Thyroid gland (tissue), 4 donors: ENCODE measurements at regions not wholly inside any gene's neighbourhood (a gene's known extent, or its start where the extent isn't known, plus 50 kb on each side); places are given as distances from the start of the nearest gene placed in this dataset.

Experiments used
- CTCF ChIP-seq, 6 experiments: fragments of 200-600 bp in 3 of 6; fragments of 450-650 bp in 3 of 6; sonication (generic) in 3 of 6; IDR thresholded peaks; one replicate each; pipeline ENCODE4 v1.5.1; 2016 to 2019; ENCODE audit warnings: antibody characterized with exemption in 6 of 6, mild to moderate bottlenecking in 2 of 6, inconsistent platforms in 1 of 6, moderate library complexity in 1 of 6
- POLR2A ChIP-seq, 2 donors: fragments of 450-650 bp; IDR thresholded peaks; one replicate each; pipeline ENCODE4 v1.6.1; 2017; ENCODE audit warnings: antibody characterized with exemption in 2 of 2, mild to moderate bottlenecking in 2 of 2, moderate library complexity in 1 of 2

- TF ChIP-seq CTCF (IDR thresholded peaks at IDR 0.05) (no peak), POLR2A (IDR thresholded peaks at IDR 0.05) (no peak)
Observed at GRCh38 chr16:87027056-87027616, 290.1 kb downstream of the C16orf95 start.
